BLaER1 treated with 17β-estradiol and CSF1 and Interleukin-3, amounts not matched to agents 10 nM and 100 nM (cell line): ENCODE measurements at regions not wholly inside any gene's neighbourhood (a gene's known extent, or its start where the extent isn't known, plus 50 kb on each side); places are given as distances from the start of the nearest gene placed in this dataset.

Experiments
- H3K27ac ChIP-seq, 11 experiments: shearing (Covaris generic); formaldehyde crosslinking; 2 replicates each; pipeline ENCODE4 v1.8.1; 2022
- H3K27me3 ChIP-seq, 11 experiments: shearing (Covaris generic); formaldehyde crosslinking; 2 replicates each; pipeline ENCODE4 v1.8.1; 2022
- H3K36me3 ChIP-seq, 11 experiments: shearing (Covaris generic); formaldehyde crosslinking; 2 replicates each; pipeline ENCODE4 v1.8.1; 2022
- H3K4me1 ChIP-seq, 10 experiments: shearing (Covaris generic); formaldehyde crosslinking; 2 replicates each; pipeline ENCODE4 v1.8.1; 2022
- H3K4me2 ChIP-seq, 11 experiments: shearing (Covaris generic); formaldehyde crosslinking; 2 replicates each; pipeline ENCODE4 v1.8.1; 2022
- H3K4me3 ChIP-seq, 10 experiments: shearing (Covaris generic); formaldehyde crosslinking; 2 replicates each; pipeline ENCODE4 v1.8.1; 2022
- H3K9ac ChIP-seq, 11 experiments: shearing (Covaris generic); formaldehyde crosslinking; 2 replicates each; pipeline ENCODE4 v1.8.1; 2022
- H3K9me3 ChIP-seq, 11 experiments: shearing (Covaris generic); formaldehyde crosslinking; replicated peaks in 1 of 11; 2 replicates each; pipeline ENCODE4 v1.8.1; 2022
- H4K20me1 ChIP-seq, 11 experiments: shearing (Covaris generic); formaldehyde crosslinking; 2 replicates each; pipeline ENCODE4 v1.8.1; 2022
- Cebpa-rat ChIP-seq, 11 experiments: shearing (Covaris generic); IDR thresholded peaks; 2 replicates each; pipeline ENCODE4 v1.8.1; 2022

- peaks cover 0 to 8% (median 0%) of the 10 kb centered on the region in 11 experiments; a peak in 6 of 22 replicates for H3K9me3 ChIP-seq
- peaks cover 0 to 30% (median 12%) of the 10 kb centered on the region in 10 experiments; a peak in 11 of 20 replicates for H3K4me1 ChIP-seq
- H3K9ac ChIP-seq, result no peak overlapping the region
- H3K4me2 ChIP-seq, result no peak overlapping the region
- TF ChIP-seq Cebpa-rat (IDR thresholded peaks at IDR 0.05), result no peak
- no peak overlapping the region for H3K27ac ChIP-seq
- H3K27me3 ChIP-seq, result no peaks in the 10 kb centered on the region
- no peak overlapping the region for H3K4me3 ChIP-seq
- no peaks in the 10 kb centered on the region for H3K36me3 ChIP-seq
- no peaks in the 10 kb centered on the region for H4K20me1 ChIP-seq
Observed at GRCh38 chr15:47514200-47514652, 203.1 kb upstream of the SEMA6D start.

GRCh38 chr15:47516558-47516957 is 200.7 kb upstream of the SEMA6D start:
- H3K36me3 ChIP-seq, result no peaks in the 10 kb centered on the region
- no peak overlapping the region for H3K4me3 ChIP-seq
- no peaks in the 10 kb centered on the region; a peak in 1 of 22 replicates for H3K9me3 ChIP-seq
- no peak overlapping the region for H3K9ac ChIP-seq
- H3K4me2 ChIP-seq, result peak overlapping the region in 4 of 11 experiments; percentile 42 to 77 (median 62); a peak in 6 of 22 replicates
- H3K4me1 ChIP-seq, result peaks cover 0 to 32% (median 15%) of the 10 kb centered on the region in 10 experiments; a peak in 13 of 20 replicates
- H3K27me3 ChIP-seq, result peaks cover 0 to 16% (median 0%) of the 10 kb centered on the region in 11 experiments; a peak in 2 of 22 replicates
- no peak for TF ChIP-seq Cebpa-rat (IDR thresholded peaks at IDR 0.05)
- H3K27ac ChIP-seq, result no peak overlapping the region
- H4K20me1 ChIP-seq, result no peaks in the 10 kb centered on the region

- H3K4me2 ChIP-seq, result peak overlapping the region in 6 of 11 experiments; percentile 12 to 77 (median 48); a peak in 10 of 22 replicates
Observed at GRCh38 chr15:47516972-47517371, 200.3 kb upstream of the SEMA6D start.

GRCh38 chr15:47517737-47518136 is 199.6 kb upstream of the SEMA6D start:
- H3K4me1 ChIP-seq, result peaks cover under 1 to 38% (median 18%) of the 10 kb centered on the region in 10 experiments; a peak in 17 of 20 replicates
- peak overlapping the region in 4 of 11 experiments; percentile 19 to 30 (median 21); a peak in 3 of 22 replicates for H3K27ac ChIP-seq
- peak overlapping the region in 7 of 11 experiments; percentile 12 to 77 (median 42); a peak in 14 of 22 replicates for H3K4me2 ChIP-seq
- TF ChIP-seq Cebpa-rat (IDR thresholded peaks at IDR 0.05), result no peak
- H4K20me1 ChIP-seq, result no peaks in the 10 kb centered on the region
- H3K9me3 ChIP-seq, result no peaks in the 10 kb centered on the region; a peak in 1 of 22 replicates
- no peak overlapping the region for H3K4me3 ChIP-seq
- H3K9ac ChIP-seq, result peak overlapping the region in 1 of 11 experiments; percentile 19; a peak in 1 of 22 replicates
- H3K27me3 ChIP-seq, result peaks cover 0 to 16% (median 0%) of the 10 kb centered on the region in 11 experiments; a peak in 2 of 22 replicates
- H3K36me3 ChIP-seq, result no peaks in the 10 kb centered on the region

More at GRCh38 chr15:47516972-47517371, 200.3 kb upstream of the SEMA6D start:
- Histone ChIP-seq H3K27ac (0 out of 22 replicates have a peak overlapping the region, but pooled peaks of 2 of the 11 experiments have one; percentile 16 to 30), H3K4me3 (no peak overlapping the region), H4K20me1 (no peaks in the 10 kb centered on the region), H3K4me1 (peaks cover 0 to 32% (median 15%) of the 10 kb centered on the region in 10 experiments; a peak in 13 of 20 replicates), H3K27me3 (peaks cover 0 to 16% (median 0%) of the 10 kb centered on the region in 11 experiments; a peak in 2 of 22 replicates), H3K9me3 (no peaks in the 10 kb centered on the region; a peak in 1 of 22 replicates), H3K36me3 (no peaks in the 10 kb centered on the region), H3K9ac (no peak overlapping the region)
- TF ChIP-seq Cebpa-rat (IDR thresholded peaks at IDR 0.05), result no peak

GRCh38 chr15:47523681-47524475 is 193.4 kb upstream of the SEMA6D start:
- peaks cover 0 to 29% (median 0%) of the 10 kb centered on the region in 11 experiments; a peak in 5 of 22 replicates for H3K27me3 ChIP-seq
- peaks cover 0 to 7% (median 0%) of the 10 kb centered on the region in 11 experiments; a peak in 1 of 22 replicates for H4K20me1 ChIP-seq
- H3K9ac ChIP-seq, result peak overlapping the region in 6 of 11 experiments; percentile 9 to 49 (median 19); a peak in 6 of 22 replicates
- no peaks in the 10 kb centered on the region for H3K36me3 ChIP-seq
- peaks cover 19 to 43% (median 30%) of the 10 kb centered on the region in 10 experiments for H3K4me1 ChIP-seq
- H3K4me3 ChIP-seq, result 0 out of 20 replicates have a peak overlapping the region, but pooled peaks of 1 of the 10 experiments have one; percentile 0
- peak overlapping the region in 10 of 11 experiments; percentile 3 to 75 (median 59); a peak in 19 of 22 replicates for H3K27ac ChIP-seq
- peak overlapping the region; percentile 39 to 86 (median 66) for H3K4me2 ChIP-seq
- TF ChIP-seq Cebpa-rat (IDR thresholded peaks at IDR 0.05), result peak in 7 of 11 experiments; percentile 54 to 75 (median 60); a peak in 9 of 22 replicates
- H3K9me3 ChIP-seq, result no peaks in the 10 kb centered on the region; a peak in 1 of 22 replicates

- Histone ChIP-seq H3K4me2 (no peak overlapping the region), H3K9ac (no peak overlapping the region), H3K4me1 (peaks cover 4 to 17% (median 7%) of the 10 kb centered on the region in 10 experiments), H3K36me3 (no peaks in the 10 kb centered on the region), H3K9me3 (no peaks in the 10 kb centered on the region), H3K27ac (no peak overlapping the region), H3K27me3 (peaks cover 0 to 13% (median 0%) of the 10 kb centered on the region in 11 experiments; a peak in 4 of 22 replicates), H3K4me3 (no peak overlapping the region), H4K20me1 (no peaks in the 10 kb centered on the region)
- TF ChIP-seq Cebpa-rat (IDR thresholded peaks at IDR 0.05), result no peak
Observed at GRCh38 chr15:47529241-47529640, 188.1 kb upstream of the SEMA6D start.

GRCh38 chr15:47534673-47535072 is 182.6 kb upstream of the SEMA6D start:
- no peaks in the 10 kb centered on the region for H3K4me1 ChIP-seq
- H3K27ac ChIP-seq, result no peak overlapping the region
- no peaks in the 10 kb centered on the region; a peak in 1 of 22 replicates for H3K27me3 ChIP-seq
- no peaks in the 10 kb centered on the region for H3K36me3 ChIP-seq
- H4K20me1 ChIP-seq, result no peaks in the 10 kb centered on the region
- TF ChIP-seq Cebpa-rat (IDR thresholded peaks at IDR 0.05), result no peak
- H3K4me3 ChIP-seq, result no peak overlapping the region
- H3K9me3 ChIP-seq, result no peaks in the 10 kb centered on the region
- no peak overlapping the region for H3K4me2 ChIP-seq
- H3K9ac ChIP-seq, result no peak overlapping the region

GRCh38 chr15:47541562-47541961 is 175.7 kb upstream of the SEMA6D start:
- H3K27ac ChIP-seq, result no peak overlapping the region
- no peak overlapping the region for H3K9ac ChIP-seq
- no peaks in the 10 kb centered on the region for H3K36me3 ChIP-seq
- H4K20me1 ChIP-seq, result no peaks in the 10 kb centered on the region
- H3K4me1 ChIP-seq, result no peaks in the 10 kb centered on the region
- H3K9me3 ChIP-seq, result peaks cover 0 to 11% (median 0%) of the 10 kb centered on the region in 11 experiments; a peak in 3 of 22 replicates
- H3K27me3 ChIP-seq, result no peaks in the 10 kb centered on the region
- TF ChIP-seq Cebpa-rat (IDR thresholded peaks at IDR 0.05), result no peak
- H3K4me2 ChIP-seq, result no peak overlapping the region
- H3K4me3 ChIP-seq, result no peak overlapping the region
